HG02981 (cell line): ENCODE measurements at regions not wholly inside any gene's neighbourhood (a gene's known extent, or its start where the extent isn't known, plus 50 kb on each side); places are given as distances from the start of the nearest gene placed in this dataset.

Experiments used
- ATAC-seq: cut with Tn5 transposase; IDR thresholded peaks from one replicate; pipeline ENCODE4 v1.9.1; 2021; ENCODE audit warnings: mild to moderate bottlenecking, moderate library complexity; ENCODE audit not compliant: unreplicated experiment

GRCh38 chr10:7507887-7508726, 97.3 kb upstream of the SFMBT2 start:
- ATAC-seq, result no peak

GRCh38 chr10:7506571-7506970, 95.7 kb upstream of the SFMBT2 start:
- no peak for ATAC-seq

GRCh38 chr10:7505196-7505595, 94.4 kb upstream of the SFMBT2 start:
- ATAC-seq, result no peak

- ATAC-seq, result no peak
Measured at GRCh38 chr10:7503190-7503589, 92.4 kb upstream of the SFMBT2 start.

- ATAC-seq, result no peak
Measured at GRCh38 chr10:7501157-7501556, 90.3 kb upstream of the SFMBT2 start.

GRCh38 chr10:7498111-7498510, 87.3 kb upstream of the SFMBT2 start:
- no peak for ATAC-seq

GRCh38 chr10:7493996-7494395, 83.2 kb upstream of the SFMBT2 start:
- ATAC-seq, result no peak

- peak; percentile 8 for ATAC-seq
Measured at GRCh38 chr10:7492660-7493046, 81.8 kb upstream of the SFMBT2 start.

- peak; percentile 84 for ATAC-seq
Measured at GRCh38 chr10:7491949-7492659, 81.3 kb upstream of the SFMBT2 start.

GRCh38 chr10:7491230-7491629, 80.4 kb upstream of the SFMBT2 start:
- no peak for ATAC-seq

- ATAC-seq, result no peak
Measured at GRCh38 chr10:7488418-7488829, 77.6 kb upstream of the SFMBT2 start.

GRCh38 chr10:7487528-7487927, 76.7 kb upstream of the SFMBT2 start:
- ATAC-seq, result no peak

- no peak for ATAC-seq
Measured at GRCh38 chr10:7486528-7486927, 75.7 kb upstream of the SFMBT2 start.

GRCh38 chr10:7485799-7486198, 75.0 kb upstream of the SFMBT2 start:
- ATAC-seq, result no peak

- no peak for ATAC-seq
Measured at GRCh38 chr10:7485244-7485556, 74.4 kb upstream of the SFMBT2 start.

- peak; percentile 54 for ATAC-seq
Measured at GRCh38 chr10:7484456-7485243, 73.8 kb upstream of the SFMBT2 start.

- no peak for ATAC-seq
Measured at GRCh38 chr10:7483848-7484247, 73.0 kb upstream of the SFMBT2 start.

- ATAC-seq, result no peak
Measured at GRCh38 chr10:7482992-7483391, 72.2 kb upstream of the SFMBT2 start.

- no peak for ATAC-seq
Measured at GRCh38 chr10:7481368-7481765, 70.5 kb upstream of the SFMBT2 start.

GRCh38 chr10:7480742-7481367, 70.0 kb upstream of the SFMBT2 start:
- ATAC-seq, result peak; percentile 49
